OCI-LY1 (cell line): ENCODE measurements at regions not wholly inside any gene's neighbourhood (a gene's known extent, or its start where the extent isn't known, plus 50 kb on each side); places are given as distances from the start of the nearest gene placed in this dataset.

Source experiments
- H2AFZ ChIP-seq: fragments of 200-600 bp; sonication (generic), shearing (Covaris generic); 2 replicates; pipeline ENCODE4 v1.6.0; 2014; ENCODE audit warnings: antibody characterized with exemption, mild to moderate bottlenecking, low read length
- H3F3A ChIP-seq: fragments of 200-600 bp; sonication (generic), shearing (Covaris generic); 2 replicates; pipeline ENCODE4 v1.6.0; 2014; ENCODE audit warnings: mild to moderate bottlenecking, antibody characterized with exemption, low read length, moderate library complexity; ENCODE audit not compliant: insufficient read depth
- H3K27ac ChIP-seq: fragments of 200-600 bp; sonication (generic); 2 replicates; pipeline ENCODE4 v1.5.1; 2014; ENCODE audit warnings: low read length, mixed run types, mild to moderate bottlenecking, low read depth; ENCODE audit not compliant: poor library complexity, severe bottlenecking
- H3K27me3 ChIP-seq: fragments of 200-600 bp; sonication (generic); 2 replicates; pipeline ENCODE4 v1.6.0; 2014; ENCODE audit warnings: antibody characterized with exemption, mild to moderate bottlenecking, low read length, moderate library complexity; ENCODE audit not compliant: insufficient read depth
- H3K36me3 ChIP-seq: fragments of 200-600 bp; sonication (generic); 2 replicates; pipeline ENCODE4 v1.6.1; 2014; ENCODE audit warnings: mild to moderate bottlenecking, antibody characterized with exemption, low read length, moderate library complexity, mixed read lengths; ENCODE audit not compliant: insufficient read depth
- H3K4me1 ChIP-seq: fragments of 200-600 bp; sonication (generic); 2 replicates; pipeline ENCODE4 v1.5.1; 2014; ENCODE audit warnings: mild to moderate bottlenecking, low read length, moderate library complexity; ENCODE audit not compliant: insufficient read depth, severe bottlenecking
- H3K4me2 ChIP-seq: fragments of 200-600 bp; sonication (generic), shearing (Covaris generic); 2 replicates; pipeline ENCODE4 v1.6.1; 2014; ENCODE audit warnings: low read length
- H3K4me3 ChIP-seq: fragments of 200-600 bp; sonication (generic); 2 replicates; pipeline ENCODE4 v1.5.1; 2014; ENCODE audit warnings: low read length, low read depth, mild to moderate bottlenecking, mixed read lengths; ENCODE audit not compliant: poor library complexity, severe bottlenecking
- H3K79me2 ChIP-seq: fragments of 200-600 bp; shearing (Covaris generic); 2 replicates; pipeline ENCODE4 v1.6.1; 2016; ENCODE audit warnings: mixed run types, low read length, mixed read lengths; ENCODE audit not compliant: insufficient read depth
- H3K9ac ChIP-seq: fragments of 200-600 bp; sonication (generic), shearing (Covaris generic); 2 replicates; pipeline ENCODE4 v1.6.1; 2014; ENCODE audit warnings: mild to moderate bottlenecking, low read length, mixed read lengths
- H3K9me2 ChIP-seq: fragments of 200-600 bp; sonication (generic), shearing (Covaris generic); 2 replicates; pipeline ENCODE4 v1.6.1; 2014; ENCODE audit warnings: low read depth, mild to moderate bottlenecking, low read length, mixed read lengths
- H3K9me3 ChIP-seq: fragments of 200-600 bp; shearing (Covaris generic); 2 replicates; pipeline ENCODE4 v1.6.1; 2014; ENCODE audit warnings: low read length, mixed read lengths
- H4K20me1 ChIP-seq: fragments of 200-600 bp; sonication (generic), shearing (Covaris generic); 2 replicates; pipeline ENCODE4 v1.6.0; 2016; ENCODE audit warnings: mild to moderate bottlenecking, low read length; ENCODE audit not compliant: insufficient read depth
- CTCF ChIP-seq: fragments of 200-600 bp; sonication (generic), shearing (Covaris generic); IDR thresholded peaks from 2 replicates; pipeline ENCODE4 v1.5.1; 2017; ENCODE audit warnings: mild to moderate bottlenecking, antibody characterized with exemption, low read length, moderate library complexity, mixed read lengths
- EZH2 ChIP-seq: fragments of 200-600 bp; sonication (generic), shearing (Covaris generic); IDR thresholded peaks from 2 replicates; pipeline ENCODE4 v1.8.0; 2017; ENCODE audit warnings: borderline replicate concordance, mixed run types, mild to moderate bottlenecking, antibody characterized with exemption, low read length, moderate library complexity, mixed read lengths

- H3K4me1 ChIP-seq, result no peaks in the 10 kb centered on the region
- H3K4me3 ChIP-seq, result no peak overlapping the region
- no peak overlapping the region for H3K9ac ChIP-seq
- no peaks in the 10 kb centered on the region for H4K20me1 ChIP-seq
- H3K36me3 ChIP-seq, result no peaks in the 10 kb centered on the region
- no peaks in the 10 kb centered on the region for H3F3A ChIP-seq
- H2AFZ ChIP-seq, result no peak overlapping the region
- TF ChIP-seq EZH2, result no peak
- no peak for TF ChIP-seq CTCF
- no peaks in the 10 kb centered on the region for H3K27me3 ChIP-seq
- no peak overlapping the region for H3K4me2 ChIP-seq
- H3K9me2 ChIP-seq, result no peaks in the 10 kb centered on the region
- H3K27ac ChIP-seq, result no peak overlapping the region
- no peaks in the 10 kb centered on the region for H3K79me2 ChIP-seq
- no peaks in the 10 kb centered on the region for H3K9me3 ChIP-seq
Observed at GRCh38 chr12:65526311-65526710, 247.8 kb downstream of the MSRB3 start.

GRCh38 chr12:65528127-65528526 is 249.6 kb downstream of the MSRB3 start:
- H3K4me1 ChIP-seq, result no peaks in the 10 kb centered on the region
- H3K4me3 ChIP-seq, result no peak overlapping the region
- TF ChIP-seq EZH2 (no peak), CTCF (no peak)
- H3K9me3 ChIP-seq, result no peaks in the 10 kb centered on the region
- no peaks in the 10 kb centered on the region for H3K9me2 ChIP-seq
- H3K36me3 ChIP-seq, result no peaks in the 10 kb centered on the region
- no peaks in the 10 kb centered on the region for H3K27me3 ChIP-seq
- H3K79me2 ChIP-seq, result no peaks in the 10 kb centered on the region
- H3K9ac ChIP-seq, result no peak overlapping the region
- H2AFZ ChIP-seq, result no peak overlapping the region
- no peaks in the 10 kb centered on the region for H3F3A ChIP-seq
- H3K4me2 ChIP-seq, result no peak overlapping the region
- H3K27ac ChIP-seq, result no peak overlapping the region
- H4K20me1 ChIP-seq, result no peaks in the 10 kb centered on the region

DNA sequence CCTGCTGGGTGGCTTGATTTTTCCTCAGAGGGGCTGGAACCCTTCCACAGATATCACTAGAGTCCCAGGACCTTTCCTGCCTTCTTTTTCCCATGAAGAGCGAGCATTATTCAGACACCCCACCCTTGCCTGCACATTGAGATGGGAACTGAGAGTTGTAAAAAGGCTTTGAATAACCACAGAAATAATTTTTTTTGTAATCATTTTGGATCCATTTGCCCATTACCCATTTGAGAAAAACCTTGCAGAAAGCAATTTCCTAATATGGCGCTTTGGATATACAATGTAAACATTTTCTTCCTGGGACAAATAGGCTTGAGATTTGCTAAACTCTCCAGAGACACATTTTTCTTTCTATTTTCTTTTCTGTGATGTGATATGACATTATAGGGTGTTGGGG is 250.6 kb downstream of the MSRB3 start:
- Histone ChIP-seq H3K79me2 (no peaks in the 10 kb centered on the region), H2AFZ (no peak overlapping the region), H3K36me3 (no peaks in the 10 kb centered on the region), H3K4me3 (no peak overlapping the region), H3K4me2 (no peak overlapping the region), H3K27ac (no peak overlapping the region), H3K4me1 (no peaks in the 10 kb centered on the region), H3K9ac (no peak overlapping the region), H3F3A (no peaks in the 10 kb centered on the region), H3K9me3 (no peaks in the 10 kb centered on the region), H3K9me2 (no peaks in the 10 kb centered on the region), H3K27me3 (no peaks in the 10 kb centered on the region), H4K20me1 (no peaks in the 10 kb centered on the region)
- TF ChIP-seq CTCF (no peak), EZH2 (no peak)
